ENCODE measurements at regions not wholly inside any gene's neighbourhood (a gene's known extent, or its start where the extent isn't known, plus 50 kb on each side); places are given as distances from the start of the nearest gene placed in this dataset.

DNA sequence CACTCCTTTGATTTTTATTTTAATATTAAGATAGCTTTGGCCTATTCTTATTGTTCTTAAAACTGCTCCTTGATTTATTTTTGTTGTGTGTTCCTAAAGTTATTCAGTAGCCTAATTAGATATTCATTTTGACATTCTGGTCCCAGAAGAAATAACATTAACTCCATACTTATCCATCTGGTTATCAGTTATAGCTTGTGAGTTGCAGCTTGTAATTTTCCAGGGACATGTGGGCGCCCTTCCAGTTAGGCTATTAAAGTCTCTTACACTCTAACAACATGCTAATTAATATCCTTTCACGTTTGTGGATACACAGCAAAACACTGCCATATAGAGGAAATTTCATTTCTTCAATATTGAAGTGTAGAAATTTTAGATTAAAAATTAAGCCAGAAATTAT, 987.5 kb downstream of the HACE1 start:
- no peak overlapping the region for H3K27ac ChIP-seq
- 54 to 60% methylated on average over 2 of the region's 2 CpGs for WGBS, 2 donors

DNA sequence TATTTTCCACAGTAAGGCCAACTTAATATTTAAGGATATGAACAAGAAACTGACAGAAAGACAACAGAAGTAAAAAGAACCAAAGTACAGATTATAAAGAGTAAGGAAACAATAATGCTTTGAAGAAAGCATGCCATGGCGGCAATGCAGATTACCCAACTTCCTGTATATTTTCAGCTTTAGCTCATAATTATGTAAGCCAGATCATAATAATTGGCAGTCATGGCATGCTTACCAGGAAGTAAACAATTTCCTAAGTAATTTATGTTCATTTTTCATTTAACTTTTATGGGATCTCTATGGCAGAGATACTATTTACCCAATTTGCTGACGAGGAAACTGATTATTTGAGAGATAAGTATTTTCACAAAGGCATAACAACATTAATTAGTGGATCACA, 988.7 kb downstream of the HACE1 start:
- DNase-seq (ENCODE audit: low spot score in 2 of 2), result no peak
- no peaks in the 10 kb centered on the region for H3K9me3 ChIP-seq
- TF ChIP-seq POLR2A (IDR thresholded peaks at IDR 0.05), result no peak
- TF ChIP-seq EP300 (IDR thresholded peaks at IDR 0.05), result no peak
- TF ChIP-seq, protein P1, sequence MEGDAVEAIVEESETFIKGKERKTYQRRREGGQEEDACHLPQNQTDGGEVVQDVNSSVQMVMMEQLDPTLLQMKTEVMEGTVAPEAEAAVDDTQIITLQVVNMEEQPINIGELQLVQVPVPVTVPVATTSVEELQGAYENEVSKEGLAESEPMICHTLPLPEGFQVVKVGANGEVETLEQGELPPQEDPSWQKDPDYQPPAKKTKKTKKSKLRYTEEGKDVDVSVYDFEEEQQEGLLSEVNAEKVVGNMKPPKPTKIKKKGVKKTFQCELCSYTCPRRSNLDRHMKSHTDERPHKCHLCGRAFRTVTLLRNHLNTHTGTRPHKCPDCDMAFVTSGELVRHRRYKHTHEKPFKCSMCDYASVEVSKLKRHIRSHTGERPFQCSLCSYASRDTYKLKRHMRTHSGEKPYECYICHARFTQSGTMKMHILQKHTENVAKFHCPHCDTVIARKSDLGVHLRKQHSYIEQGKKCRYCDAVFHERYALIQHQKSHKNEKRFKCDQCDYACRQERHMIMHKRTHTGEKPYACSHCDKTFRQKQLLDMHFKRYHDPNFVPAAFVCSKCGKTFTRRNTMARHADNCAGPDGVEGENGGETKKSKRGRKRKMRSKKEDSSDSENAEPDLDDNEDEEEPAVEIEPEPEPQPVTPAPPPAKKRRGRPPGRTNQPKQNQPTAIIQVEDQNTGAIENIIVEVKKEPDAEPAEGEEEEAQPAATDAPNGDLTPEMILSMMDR (IDR thresholded peaks at IDR 0.05), result no peak
- peak overlapping the region in 2 of 4 donors; percentile 57 to 68 for H3K27ac ChIP-seq
- H3K36me3 ChIP-seq, result no peaks in the 10 kb centered on the region
- no peaks in the 10 kb centered on the region for H3K4me1 ChIP-seq
- H3K27me3 ChIP-seq, result no peaks in the 10 kb centered on the region
- WGBS, 2 donors, result 41 to 52% methylated on average over 2 of the region's 2 CpGs
- H3K4me3 ChIP-seq, result no peak overlapping the region

More for the DNA sequence above, 987.5 kb downstream of the HACE1 start:
- H3K4me1 ChIP-seq, result no peaks in the 10 kb centered on the region
- H3K27me3 ChIP-seq, result no peaks in the 10 kb centered on the region
- no peak for DNase-seq (ENCODE audit: low spot score in 2 of 2)
- H3K4me3 ChIP-seq, result no peak overlapping the region
- H3K36me3 ChIP-seq, result no peaks in the 10 kb centered on the region
- TF ChIP-seq EP300 (IDR thresholded peaks at IDR 0.05) (no peak), POLR2A (IDR thresholded peaks at IDR 0.05) (no peak)
- TF ChIP-seq, protein P1 (IDR thresholded peaks at IDR 0.05), result no peak
- no peaks in the 10 kb centered on the region for H3K9me3 ChIP-seq

DNA sequence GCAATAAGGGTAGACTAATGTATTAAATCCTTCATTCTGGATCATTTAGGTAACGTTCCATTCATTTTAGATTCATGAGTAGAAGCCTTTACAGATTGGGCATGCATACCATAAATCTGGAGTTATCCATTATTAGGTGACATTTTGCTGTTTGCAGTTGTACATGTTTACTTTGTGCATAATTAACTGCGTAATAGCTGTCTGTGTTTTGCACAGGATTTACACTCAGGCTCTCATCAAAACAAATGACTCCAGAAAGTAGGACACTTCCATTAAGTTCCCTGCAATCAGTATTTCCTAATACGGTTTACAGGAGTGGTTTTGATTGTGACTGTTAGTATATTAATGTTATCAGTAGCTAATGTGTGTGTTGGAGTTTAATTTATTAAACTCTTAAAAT, 997.4 kb downstream of the HACE1 start:
- 77 to 87% methylated on average over 3 of the region's 3 CpGs for WGBS, 2 donors
- TF ChIP-seq EP300 (IDR thresholded peaks at IDR 0.05), result no peak
- TF ChIP-seq, protein P1 (IDR thresholded peaks at IDR 0.05), result no peak
- TF ChIP-seq POLR2A (IDR thresholded peaks at IDR 0.05), result no peak
- Histone ChIP-seq H3K4me1 (no peaks in the 10 kb centered on the region), H3K36me3 (no peaks in the 10 kb centered on the region), H3K27ac (no peak overlapping the region), H3K27me3 (no peaks in the 10 kb centered on the region), H3K9me3 (no peaks in the 10 kb centered on the region), H3K4me3 (no peak overlapping the region)
- no peak for DNase-seq (ENCODE audit: low spot score in 2 of 2)

DNA sequence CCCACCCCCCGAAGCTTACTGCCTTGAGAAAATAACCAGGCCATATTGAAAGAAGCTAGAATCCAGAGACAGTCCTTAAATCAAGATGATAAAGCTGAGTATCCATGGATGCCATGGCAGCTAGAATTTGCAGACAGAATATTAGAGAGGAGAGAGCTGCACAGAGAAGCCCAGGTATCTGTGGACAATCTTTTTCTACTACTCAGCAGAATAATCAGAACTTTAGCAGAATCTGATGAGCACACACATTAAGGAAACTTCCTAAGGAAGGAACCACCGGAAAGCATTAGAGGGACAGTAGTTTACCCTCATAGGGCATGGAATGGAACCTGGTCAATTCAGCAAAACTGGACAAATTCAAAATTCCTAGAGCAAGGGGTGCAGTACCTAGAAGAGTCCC, 1001.7 kb downstream of the HACE1 start:
- no peaks in the 10 kb centered on the region for H3K4me1 ChIP-seq
- no peak for TF ChIP-seq EP300 (IDR thresholded peaks at IDR 0.05)
- TF ChIP-seq POLR2A (IDR thresholded peaks at IDR 0.05), result no peak
- TF ChIP-seq, protein P1 (IDR thresholded peaks at IDR 0.05), result no peak
- H3K4me3 ChIP-seq, result no peak overlapping the region
- H3K27me3 ChIP-seq, result no peaks in the 10 kb centered on the region
- 86 to 89% methylated on average over 2 of the region's 2 CpGs for WGBS, 2 donors
- no peak for DNase-seq (ENCODE audit: low spot score in 2 of 2)
- H3K36me3 ChIP-seq, result no peaks in the 10 kb centered on the region
- no peak overlapping the region for H3K27ac ChIP-seq
- no peaks in the 10 kb centered on the region for H3K9me3 ChIP-seq

DNA sequence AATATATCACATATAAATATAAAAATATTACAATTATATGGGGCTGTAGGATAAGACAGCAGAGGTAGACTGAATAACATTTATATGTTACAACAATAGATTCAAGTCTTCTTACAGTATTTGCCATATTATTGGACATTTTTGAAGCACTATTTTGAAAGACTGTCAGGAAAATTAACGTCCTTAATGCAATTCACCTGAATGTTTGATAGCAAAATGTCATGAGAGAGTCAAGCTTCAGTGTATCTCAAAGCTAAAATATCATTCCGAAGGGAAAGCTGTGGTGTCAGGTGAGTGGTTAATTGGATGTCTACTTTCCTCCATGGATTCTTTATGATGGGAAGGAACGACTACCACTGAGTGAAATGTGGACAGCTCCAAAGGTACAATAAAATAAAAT, 1004.0 kb downstream of the HACE1 start:
- TF ChIP-seq, protein P1 (IDR thresholded peaks at IDR 0.05), result no peak
- TF ChIP-seq EP300 (IDR thresholded peaks at IDR 0.05) (no peak), POLR2A (IDR thresholded peaks at IDR 0.05) (no peak)
- DNase-seq (ENCODE audit: low spot score in 2 of 2), result no peak
- no peaks in the 10 kb centered on the region for H3K27me3 ChIP-seq
- H3K9me3 ChIP-seq, result no peaks in the 10 kb centered on the region
- no peaks in the 10 kb centered on the region for H3K4me1 ChIP-seq
- H3K4me3 ChIP-seq, result no peak overlapping the region
- WGBS, 2 donors, result 58 to 61% methylated on average over 3 of the region's 3 CpGs
- H3K36me3 ChIP-seq, result no peaks in the 10 kb centered on the region
- H3K27ac ChIP-seq, result no peak overlapping the region

Data from tibial nerve (tissue), 4 donors.